Type B pancreatic cell (in vitro differentiated cells): ENCODE measurements at regions not wholly inside any gene's neighbourhood (a gene's known extent, or its start where the extent isn't known, plus 50 kb on each side); places are given as distances from the start of the nearest gene placed in this dataset.

Experiments used
- DNase-seq: peaks from one replicate; pipeline ENCODE4 v3.0.0; 2021; ENCODE audit warnings: mixed read lengths; ENCODE audit not compliant: unreplicated experiment; ENCODE audit errors: extremely low spot score
- H3K27ac Mint-ChIP-seq: 2 replicates; pipeline ENCODE4 v1.8.0; 2021; ENCODE audit warnings: mild to moderate bottlenecking, mixed read lengths
- H3K27me3 Mint-ChIP-seq: 2 replicates; pipeline ENCODE4 v1.8.0; 2021; ENCODE audit warnings: mixed read lengths
- H3K36me3 Mint-ChIP-seq: 2 replicates; pipeline ENCODE4 v1.8.0; 2021; ENCODE audit warnings: mixed read lengths
- H3K4me1 Mint-ChIP-seq: one replicate; pipeline ENCODE4 v1.8.0; 2021; ENCODE audit warnings: mixed read lengths; ENCODE audit not compliant: unreplicated experiment
- H3K4me3 Mint-ChIP-seq: 2 replicates; pipeline ENCODE4 v1.8.0; 2021; ENCODE audit warnings: mild to moderate bottlenecking, mixed read lengths
- H3K9me3 Mint-ChIP-seq: 2 replicates; pipeline ENCODE4 v1.8.0; 2021; ENCODE audit warnings: mixed read lengths
- TF ChIP-seq, protein P1 (sequence below): fragments of 200-600 bp; sonication (generic); conservative IDR thresholded peaks from 2 replicates; pipeline ENCODE4 v1.5.0; 2021; ENCODE audit warnings: antibody characterized with exemption, mild to moderate bottlenecking

DNA sequence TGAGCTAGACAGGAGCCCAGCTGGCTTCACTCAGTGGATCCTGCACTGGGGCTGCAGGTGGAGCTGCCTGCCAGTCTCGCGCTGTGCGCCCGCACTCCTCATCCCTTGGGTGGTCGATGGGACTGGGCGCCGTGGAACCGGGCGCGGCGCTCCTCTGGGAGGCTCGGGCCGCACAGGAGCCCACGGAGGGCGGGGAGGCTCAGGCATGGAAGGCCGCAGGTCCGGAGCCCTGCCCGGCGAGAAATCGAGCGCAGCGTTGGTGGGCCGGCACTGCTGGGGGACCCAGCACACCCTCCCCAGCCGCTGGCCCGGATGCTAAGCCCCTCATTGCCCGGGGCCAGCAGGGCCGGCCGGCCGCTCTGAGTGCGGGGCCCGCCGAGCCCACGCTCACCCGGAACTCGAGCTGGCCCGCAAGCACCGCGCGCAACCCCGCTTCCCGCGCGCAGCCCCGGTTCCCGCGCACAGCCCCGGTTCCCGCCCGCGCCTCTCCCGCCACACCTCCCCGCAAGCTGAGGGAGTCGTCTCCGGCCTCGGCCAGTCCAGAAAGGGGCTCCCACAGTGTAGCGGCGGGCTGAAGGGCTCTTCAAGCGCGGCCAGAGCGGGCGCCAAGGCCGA is 1130.5 kb upstream of the FLRT2 start:
- H3K9me3 Mint-ChIP-seq = peaks cover 14% of the 10 kb centered on the region
- H3K4me1 Mint-ChIP-seq = peaks cover 13% of the 10 kb centered on the region
- H3K36me3 Mint-ChIP-seq = peaks cover 5% of the 10 kb centered on the region
- no peak overlapping the region for H3K27ac Mint-ChIP-seq
- DNase-seq = no peak
- H3K4me3 Mint-ChIP-seq = no peak overlapping the region
- TF ChIP-seq, protein P1, sequence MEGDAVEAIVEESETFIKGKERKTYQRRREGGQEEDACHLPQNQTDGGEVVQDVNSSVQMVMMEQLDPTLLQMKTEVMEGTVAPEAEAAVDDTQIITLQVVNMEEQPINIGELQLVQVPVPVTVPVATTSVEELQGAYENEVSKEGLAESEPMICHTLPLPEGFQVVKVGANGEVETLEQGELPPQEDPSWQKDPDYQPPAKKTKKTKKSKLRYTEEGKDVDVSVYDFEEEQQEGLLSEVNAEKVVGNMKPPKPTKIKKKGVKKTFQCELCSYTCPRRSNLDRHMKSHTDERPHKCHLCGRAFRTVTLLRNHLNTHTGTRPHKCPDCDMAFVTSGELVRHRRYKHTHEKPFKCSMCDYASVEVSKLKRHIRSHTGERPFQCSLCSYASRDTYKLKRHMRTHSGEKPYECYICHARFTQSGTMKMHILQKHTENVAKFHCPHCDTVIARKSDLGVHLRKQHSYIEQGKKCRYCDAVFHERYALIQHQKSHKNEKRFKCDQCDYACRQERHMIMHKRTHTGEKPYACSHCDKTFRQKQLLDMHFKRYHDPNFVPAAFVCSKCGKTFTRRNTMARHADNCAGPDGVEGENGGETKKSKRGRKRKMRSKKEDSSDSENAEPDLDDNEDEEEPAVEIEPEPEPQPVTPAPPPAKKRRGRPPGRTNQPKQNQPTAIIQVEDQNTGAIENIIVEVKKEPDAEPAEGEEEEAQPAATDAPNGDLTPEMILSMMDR = no peak
- H3K27me3 Mint-ChIP-seq = no peaks in the 10 kb centered on the region

DNA sequence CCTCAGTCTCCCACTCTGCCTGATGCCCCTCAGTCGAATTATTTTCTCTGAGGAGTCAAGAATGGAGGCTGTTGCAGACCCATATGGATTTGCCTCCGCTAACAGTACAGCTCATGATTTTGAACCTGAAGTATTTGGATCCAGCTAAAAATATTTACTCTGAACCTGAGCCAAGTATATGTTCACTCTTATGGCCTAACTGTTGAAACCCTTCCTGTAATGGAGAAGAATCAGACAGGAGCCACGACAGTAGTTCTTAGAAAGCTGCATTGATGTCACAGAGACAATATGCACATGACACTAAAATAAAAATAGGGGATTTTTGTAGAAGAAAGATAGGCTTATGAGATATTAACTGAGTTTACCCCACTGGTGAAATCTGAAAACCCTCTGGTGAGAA is 1128.3 kb upstream of the FLRT2 start:
- H3K27me3 Mint-ChIP-seq = no peaks in the 10 kb centered on the region
- H3K4me3 Mint-ChIP-seq = no peak overlapping the region
- H3K36me3 Mint-ChIP-seq = peaks cover 5% of the 10 kb centered on the region
- no peak for DNase-seq
- TF ChIP-seq, protein P1 = no peak
- peaks cover 14% of the 10 kb centered on the region for H3K9me3 Mint-ChIP-seq
- no peak overlapping the region for H3K27ac Mint-ChIP-seq
- H3K4me1 Mint-ChIP-seq = peaks cover 13% of the 10 kb centered on the region

DNA sequence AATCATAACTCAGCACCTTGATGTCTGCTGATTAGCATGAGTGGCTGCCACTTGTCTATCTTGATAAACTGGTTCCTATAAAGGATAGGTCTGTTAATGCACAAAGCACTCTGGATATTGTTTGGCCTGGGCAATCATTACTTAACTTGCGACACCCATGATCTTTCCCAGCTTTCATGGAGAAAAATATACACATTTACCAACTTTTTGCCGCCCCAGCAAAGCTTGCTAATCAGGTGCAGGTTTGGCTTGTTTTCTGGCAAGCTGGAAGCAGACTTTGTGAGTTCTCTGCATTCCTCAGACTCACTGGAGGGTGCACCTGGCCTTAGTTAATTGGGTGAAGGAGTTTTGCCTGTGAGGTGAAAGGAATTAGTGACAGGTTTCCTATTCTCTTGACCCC is 1126.4 kb upstream of the FLRT2 start:
- H3K27ac Mint-ChIP-seq = peak overlapping the region; percentile 66
- H3K4me3 Mint-ChIP-seq = peak overlapping the region; percentile 65
- TF ChIP-seq, protein P1 = no peak
- H3K27me3 Mint-ChIP-seq = no peaks in the 10 kb centered on the region
- H3K9me3 Mint-ChIP-seq = peaks cover 14% of the 10 kb centered on the region
- peaks cover 5% of the 10 kb centered on the region for H3K36me3 Mint-ChIP-seq
- H3K4me1 Mint-ChIP-seq = peaks cover 13% of the 10 kb centered on the region
- no peak for DNase-seq

DNA sequence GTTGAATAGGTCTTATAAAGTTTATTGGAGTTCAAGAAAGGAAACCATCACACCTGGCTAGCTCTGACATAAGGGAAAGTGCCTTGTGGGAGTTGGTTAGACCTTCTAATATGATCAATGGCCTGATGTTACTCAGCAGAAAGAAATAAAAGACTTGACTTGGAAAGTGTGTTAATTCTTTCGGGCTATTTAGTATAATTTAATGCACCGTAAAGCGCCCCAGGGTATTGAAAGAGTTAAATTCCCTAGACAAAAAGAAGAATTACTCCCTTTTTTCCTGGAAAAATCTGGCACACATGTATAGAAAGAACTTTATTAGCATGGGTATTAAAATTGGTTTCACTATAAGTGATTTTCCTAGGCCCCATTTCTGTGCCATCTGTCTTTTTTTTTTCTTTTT is 1125.7 kb upstream of the FLRT2 start:
- TF ChIP-seq, protein P1 = no peak

DNA sequence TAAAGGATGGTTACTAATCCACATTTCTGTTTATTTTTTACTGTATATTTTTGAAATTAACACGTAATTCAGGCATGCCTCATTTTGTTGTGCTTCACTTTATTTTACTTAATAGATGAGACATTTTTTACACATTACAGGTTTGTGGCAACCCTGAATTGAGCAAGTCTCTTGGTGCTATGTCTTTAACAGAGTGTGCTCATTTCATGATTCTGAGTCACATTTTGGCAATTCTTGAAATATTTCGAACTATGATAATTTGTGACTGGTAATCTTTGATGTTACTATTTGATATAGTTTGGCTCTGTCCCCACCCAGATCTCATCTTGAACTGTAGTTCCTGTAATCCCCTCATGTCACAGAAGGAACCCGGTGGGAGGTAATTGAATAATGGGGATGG is 1120.5 kb upstream of the FLRT2 start:
- peaks cover 31% of the 10 kb centered on the region for H3K9me3 Mint-ChIP-seq
- H3K27me3 Mint-ChIP-seq = no peaks in the 10 kb centered on the region
- no peaks in the 10 kb centered on the region for H3K36me3 Mint-ChIP-seq
- H3K27ac Mint-ChIP-seq = no peak overlapping the region
- H3K4me1 Mint-ChIP-seq = no peaks in the 10 kb centered on the region
- H3K4me3 Mint-ChIP-seq = no peak overlapping the region
- TF ChIP-seq, protein P1 = no peak
- no peak for DNase-seq

More for the DNA sequence above, 1125.7 kb upstream of the FLRT2 start:
- Mint-ChIP-seq H3K27ac (no peak overlapping the region), H3K4me1 (peaks cover 13% of the 10 kb centered on the region), H3K4me3 (no peak overlapping the region), H3K36me3 (peaks cover 5% of the 10 kb centered on the region), H3K9me3 (peaks cover 14% of the 10 kb centered on the region), H3K27me3 (no peaks in the 10 kb centered on the region)
- DNase-seq = no peak

DNA sequence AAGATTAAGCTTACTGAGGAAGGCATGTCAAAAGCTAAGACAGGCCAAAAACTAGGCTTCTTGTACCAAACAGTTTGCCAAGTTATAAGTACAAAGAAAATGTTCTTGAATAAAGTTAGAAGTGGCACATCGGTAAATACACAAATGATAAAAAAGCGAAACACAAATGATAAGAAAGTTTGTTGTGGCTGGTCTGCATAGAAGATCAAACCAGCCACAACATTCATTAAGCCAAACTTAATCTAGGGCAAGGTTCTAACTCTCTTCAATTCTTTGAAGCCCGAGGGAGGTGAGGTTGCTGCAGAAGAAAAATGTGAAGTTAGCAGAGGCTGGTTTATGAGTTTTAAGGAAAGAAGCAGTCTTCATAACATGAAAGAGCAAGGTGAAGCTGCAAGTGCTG is 1119.6 kb upstream of the FLRT2 start:
- H3K9me3 Mint-ChIP-seq = peaks cover 31% of the 10 kb centered on the region
- no peak overlapping the region for H3K4me3 Mint-ChIP-seq
- no peaks in the 10 kb centered on the region for H3K4me1 Mint-ChIP-seq
- H3K27me3 Mint-ChIP-seq = no peaks in the 10 kb centered on the region
- TF ChIP-seq, protein P1 = no peak
- DNase-seq = no peak
- H3K27ac Mint-ChIP-seq = no peak overlapping the region
- H3K36me3 Mint-ChIP-seq = no peaks in the 10 kb centered on the region
